DMS153 (cell line): ENCODE measurements at regions not wholly inside any gene's neighbourhood (a gene's known extent, or its start where the extent isn't known, plus 50 kb on each side); places are given as distances from the start of the nearest gene placed in this dataset.
A peak's percentile ranks its signal among the peaks of the same experiment; 100 is the strongest.

ENCODE experiments used
- DNase-seq: peaks from one replicate; lab custom pipeline; 2025; lab: John Stamatoyannopoulos, UW

- DNase-seq = no peak
Observed at GRCh38 chr16:54479546-54479945, 193.0 kb upstream of the IRX3 start.

GRCh38 chr16:54477714-54478113 lies 191.1 kb upstream of the IRX3 start:
- DNase-seq = no peak

GRCh38 chr16:54475019-54475601 lies 188.5 kb upstream of the IRX3 start:
- no peak for DNase-seq

- DNase-seq = no peak
Observed at GRCh38 chr16:54473226-54473993, 186.8 kb upstream of the IRX3 start.

GRCh38 chr16:54467398-54467797 lies 180.8 kb upstream of the IRX3 start:
- no peak for DNase-seq

- DNase-seq = peak; percentile 85
Observed at GRCh38 chr16:54466233-54466632, 179.6 kb upstream of the IRX3 start.

- DNase-seq = no peak
Observed at GRCh38 chr16:54465063-54465462, 178.5 kb upstream of the IRX3 start.

- no peak for DNase-seq
Observed at GRCh38 chr16:54462771-54463170, 176.2 kb upstream of the IRX3 start.

- DNase-seq = no peak
Observed at GRCh38 chr16:54462151-54462651, 175.6 kb upstream of the IRX3 start.

GRCh38 chr16:54460263-54460860 lies 173.8 kb upstream of the IRX3 start:
- DNase-seq = no peak

GRCh38 chr16:54459509-54460262 lies 173.1 kb upstream of the IRX3 start:
- no peak for DNase-seq

GRCh38 chr16:54458923-54459322 lies 172.3 kb upstream of the IRX3 start:
- DNase-seq = no peak

- no peak for DNase-seq
Observed at GRCh38 chr16:54456291-54456690, 169.7 kb upstream of the IRX3 start.

- no peak for DNase-seq
Observed at GRCh38 chr16:54455030-54455725, 168.6 kb upstream of the IRX3 start.

- DNase-seq = no peak
Observed at GRCh38 chr16:54454616-54455015, 168.0 kb upstream of the IRX3 start.

- DNase-seq = no peak
Observed at GRCh38 chr16:54453871-54454270, 167.3 kb upstream of the IRX3 start.

GRCh38 chr16:54447576-54448440 lies 161.2 kb upstream of the IRX3 start:
- DNase-seq = no peak

GRCh38 chr16:54446639-54447038 lies 160.1 kb upstream of the IRX3 start:
- DNase-seq = no peak

GRCh38 chr16:54444851-54445458 lies 158.4 kb upstream of the IRX3 start:
- no peak for DNase-seq

GRCh38 chr16:54443839-54444238 lies 157.3 kb upstream of the IRX3 start:
- no peak for DNase-seq
